ENCODE measurements at regions not wholly inside any gene's neighbourhood (a gene's known extent, or its start where the extent isn't known, plus 50 kb on each side); places are given as distances from the start of the nearest gene placed in this dataset.

DNA sequence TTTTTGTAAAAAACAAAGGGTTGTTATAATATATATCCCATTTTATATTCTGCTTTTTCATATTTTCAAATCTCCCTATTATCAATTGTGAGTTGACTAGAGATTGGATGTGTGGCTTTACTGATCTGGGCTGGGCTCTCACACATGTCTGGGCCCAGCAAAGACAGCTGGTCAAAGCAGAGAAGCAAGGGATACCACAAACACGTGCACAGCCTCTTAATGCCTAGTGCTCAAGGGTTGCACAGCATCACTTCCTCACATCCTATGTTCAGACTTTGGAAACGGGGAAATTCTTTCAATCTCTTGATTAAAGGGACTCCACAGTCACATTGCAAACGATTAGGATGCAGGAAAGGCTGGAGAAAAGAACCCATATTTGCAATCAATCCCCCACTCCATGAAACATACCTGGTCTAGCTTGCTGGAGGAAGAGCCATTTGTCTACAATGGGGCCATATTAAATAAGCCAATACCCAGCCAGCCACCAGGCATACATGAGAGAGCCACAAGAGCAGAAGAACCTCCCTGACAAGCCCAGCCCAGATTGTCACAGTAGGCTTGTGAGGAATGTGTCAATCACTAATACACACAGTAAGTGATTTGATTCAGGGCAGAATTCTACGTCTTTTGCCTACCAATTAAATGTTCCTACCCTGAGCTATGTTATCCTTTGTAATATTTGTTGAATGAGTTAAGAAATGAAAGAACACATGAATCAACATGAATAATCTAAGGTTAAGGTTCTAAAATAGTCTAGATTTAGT is 431.2 kb downstream of the TNS3 start:
- no peak overlapping the region for H3K4me3 ChIP-seq
- WGBS, 2 donors, result 78 to 86% methylated on average over 4 of the region's 4 CpGs
- intact Hi-C loops (cut with DNase I; ENCODE audit: low total_unique reads), result no loop called here
- TF ChIP-seq CTCF (IDR thresholded peaks at IDR 0.05) (no peak), POLR2A (IDR thresholded peaks at IDR 0.05) (no peak)
- peaks cover 11% of the 10 kb centered on the region for H3K4me1 ChIP-seq
- H3K27ac ChIP-seq, result no peak overlapping the region
- H3K36me3 ChIP-seq (ENCODE audit: low read depth, missing control alignments), result no peaks in the 10 kb centered on the region
- no peak for DNase-seq
- no peaks in the 10 kb centered on the region for H3K9me3 ChIP-seq
- H3K27me3 ChIP-seq, result no peaks in the 10 kb centered on the region

DNA sequence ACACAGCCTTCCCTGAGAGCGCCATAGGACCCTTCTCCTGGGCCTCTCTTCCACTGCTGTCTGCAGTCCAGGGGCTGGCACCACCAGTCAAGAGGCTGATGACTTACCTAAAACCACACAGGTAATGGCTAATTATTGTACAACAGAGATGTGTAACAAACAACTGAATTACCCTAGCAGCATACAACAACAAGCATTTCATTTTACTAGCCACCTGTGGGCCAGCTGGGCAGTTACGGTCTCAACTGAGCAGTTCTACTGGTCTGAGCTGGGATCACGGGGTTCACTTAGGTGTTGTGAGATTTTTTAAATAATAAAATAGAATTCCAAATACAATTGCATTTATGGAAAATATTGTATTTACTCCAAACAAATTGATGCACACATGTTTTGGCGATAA is 431.9 kb downstream of the TNS3 start:
- DNase-seq, result no peak
- peaks cover 11% of the 10 kb centered on the region for H3K4me1 ChIP-seq
- 96 to 98% methylated on average over 4 of the region's 4 CpGs for WGBS, 2 donors
- H3K4me3 ChIP-seq, result no peak overlapping the region
- intact Hi-C loops (cut with DNase I; ENCODE audit: low total_unique reads), result no loop called here
- H3K9me3 ChIP-seq, result no peaks in the 10 kb centered on the region
- H3K27ac ChIP-seq, result no peak overlapping the region
- H3K36me3 ChIP-seq (ENCODE audit: low read depth, missing control alignments), result no peaks in the 10 kb centered on the region
- TF ChIP-seq CTCF (IDR thresholded peaks at IDR 0.05) (no peak), POLR2A (IDR thresholded peaks at IDR 0.05) (no peak)
- H3K27me3 ChIP-seq, result no peaks in the 10 kb centered on the region

- Histone ChIP-seq H3K27me3 (no peaks in the 10 kb centered on the region), H3K36me3 (ENCODE audit: low read depth, missing control alignments) (no peaks in the 10 kb centered on the region), H3K4me3 (no peak overlapping the region), H3K9me3 (no peaks in the 10 kb centered on the region), H3K4me1 (peaks cover 11% of the 10 kb centered on the region), H3K27ac (no peak overlapping the region)
- no peak for DNase-seq
- 96% methylated on average over 6 of the region's 6 CpGs for WGBS, 2 donors
- TF ChIP-seq CTCF (IDR thresholded peaks at IDR 0.05) (no peak), POLR2A (IDR thresholded peaks at IDR 0.05) (no peak)
- intact Hi-C loops (cut with DNase I; ENCODE audit: low total_unique reads), result no loop called here
These were observed 432.6 kb downstream of the TNS3 start for GRCh38 chr7:47149208-47149839.

GRCh38 chr7:47148536-47149207 is 433.2 kb downstream of the TNS3 start:
- Histone ChIP-seq H3K36me3 (ENCODE audit: low read depth, missing control alignments) (no peaks in the 10 kb centered on the region), H3K9me3 (no peaks in the 10 kb centered on the region), H3K27ac (no peak overlapping the region), H3K4me1 (peaks cover 11% of the 10 kb centered on the region), H3K27me3 (no peaks in the 10 kb centered on the region), H3K4me3 (no peak overlapping the region)
- DNase-seq, result no peak
- no peak for TF ChIP-seq CTCF (IDR thresholded peaks at IDR 0.05)
- TF ChIP-seq POLR2A (IDR thresholded peaks at IDR 0.05), result no peak
- intact Hi-C loops (cut with DNase I; ENCODE audit: low total_unique reads), result no loop called here
- 54 to 58% methylated on average over 5 of the region's 5 CpGs for WGBS, 2 donors
